ENCODE measurements at regions not wholly inside any gene's neighbourhood (a gene's known extent, or its start where the extent isn't known, plus 50 kb on each side); places are given as distances from the start of the nearest gene placed in this dataset.

GRCh38 chr4:110424144-110424543 is 51.8 kb upstream of the ENPEP start:
- no peak for TF ChIP-seq CTCF (IDR thresholded peaks at IDR 0.05)
- no peak for TF ChIP-seq POLR2AphosphoS5 (IDR thresholded peaks at IDR 0.05; ENCODE audit: low read depth, low read length)
- no peak for TF ChIP-seq REST (IDR thresholded peaks at IDR 0.05; ENCODE audit: insufficient read depth in 1 of 2, low read depth in 2 of 2, low read length in 1 of 2)
- TF ChIP-seq TCF7L2 (IDR thresholded peaks at IDR 0.05; ENCODE audit: low read depth, low read length): no peak
